ENCODE measurements at regions not wholly inside any gene's neighbourhood (a gene's known extent, or its start where the extent isn't known, plus 50 kb on each side); places are given as distances from the start of the nearest gene placed in this dataset.

DNA sequence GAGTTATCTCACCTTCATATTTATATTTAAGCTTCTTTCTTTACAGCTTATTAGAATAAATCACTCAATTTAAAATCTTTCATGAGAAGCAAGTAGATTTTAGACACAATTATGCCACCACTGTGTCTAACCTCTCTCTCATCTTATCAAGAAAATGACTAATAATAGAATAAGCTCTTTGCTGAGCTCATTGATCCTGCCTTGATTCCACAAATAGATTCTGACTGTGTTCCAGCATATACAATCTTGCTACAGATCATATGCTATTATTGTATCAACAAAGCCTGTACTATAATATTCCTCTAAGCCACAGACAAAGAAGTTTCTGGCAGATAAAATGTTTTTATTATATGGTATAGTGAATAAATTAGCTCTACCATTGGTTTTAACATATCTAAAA, 168.7 kb upstream of the GULP1 start:
- Histone ChIP-seq H3K9ac (ENCODE audit: low read depth, low read length) (no peak overlapping the region), H2BK15ac (ENCODE audit: low read depth, low read length) (no peak overlapping the region), H3K4ac (ENCODE audit: low read depth, low read length) (no peak overlapping the region), H3K9me3 (ENCODE audit: control insufficient read depth, insufficient read depth, low read length) (no peaks in the 10 kb centered on the region), H4K5ac (ENCODE audit: low read depth, low read length) (no peak overlapping the region), H3K4me3 (ENCODE audit: insufficient read depth, low read depth, low read length) (no peak overlapping the region), H3K18ac (ENCODE audit: low read depth, low read length) (no peak overlapping the region), H3K4me1 (ENCODE audit: control insufficient read depth, insufficient read depth, low read length) (no peaks in the 10 kb centered on the region), H4K91ac (ENCODE audit: insufficient read depth, low read depth, low read length) (no peak overlapping the region), H3K14ac (replicated peaks; ENCODE audit: low read depth, low read length) (no peak overlapping the region), H3K4me2 (ENCODE audit: low read depth, low read length) (no peak overlapping the region), H4K8ac (ENCODE audit: low read depth in 2 of 2, low read length in 2 of 2) (no peak overlapping the region), H3K79me1 (ENCODE audit: low read depth in 1 of 2, low read length in 2 of 2) (no peaks in the 10 kb centered on the region), H3K9me1 (ENCODE audit: insufficient read depth, low read length) (no peaks in the 10 kb centered on the region), H3K27ac (ENCODE audit: insufficient read depth, low read length) (no peak overlapping the region), H3K56ac (ENCODE audit: extremely low read depth, insufficient read depth, low read length) (no peak overlapping the region), H4K20me1 (ENCODE audit: insufficient read depth, low read length) (no peaks in the 10 kb centered on the region), H3K23ac (ENCODE audit: low read depth, low read length) (no peak overlapping the region), H2AFZ (replicated peaks; ENCODE audit: low read length, poor library complexity) (no peak overlapping the region), H2AK9ac (replicated peaks; ENCODE audit: low read depth, low read length, poor library complexity) (no peak overlapping the region), H3K36me3 (ENCODE audit: control insufficient read depth, insufficient read depth, low read length) (no peaks in the 10 kb centered on the region), H3K27me3 (ENCODE audit: control insufficient read depth, insufficient read depth, low read length) (no peaks in the 10 kb centered on the region), H2BK120ac (ENCODE audit: low read depth, low read length) (no peak overlapping the region), H2AK5ac (ENCODE audit: low read depth, low read length) (no peak overlapping the region), H2BK5ac (ENCODE audit: low read depth, low read length, poor library complexity, severe bottlenecking) (no peak overlapping the region), H2BK20ac (ENCODE audit: low read depth, low read length) (no peak overlapping the region)
- intact Hi-C loops (cut with micrococcal nuclease) (no loop called here), dilution Hi-C loops (cut with HindIII; ENCODE audit: low sequenced_read_pairs, unreplicated experiment) (no loop called here), in situ Hi-C loops (cut with MboI; ENCODE audit: low sequenced_read_pairs) (no loop called here)
- TF ChIP-seq MAFK (IDR thresholded peaks at IDR 0.05; ENCODE audit: low read depth, low read length) (no peak), BHLHE40 (IDR thresholded peaks at IDR 0.05; ENCODE audit: low read depth, low read length) (no peak), CHD1 (IDR thresholded peaks at IDR 0.05; ENCODE audit: low read depth, low read length) (no peak), POLR2A (IDR thresholded peaks at IDR 0.05; ENCODE audit: low read depth, low read length) (no peak), MXI1 (IDR thresholded peaks at IDR 0.05; ENCODE audit: borderline replicate concordance, low read depth, low read length) (no peak), NFE2L2 (IDR thresholded peaks at IDR 0.05; ENCODE audit: low read depth, low read length) (no peak), RAD21 (IDR thresholded peaks at IDR 0.05; ENCODE audit: low read length) (no peak), MAZ (IDR thresholded peaks at IDR 0.05; ENCODE audit: borderline replicate concordance, low read depth, low read length) (no peak)
- TF ChIP-seq, protein P1, sequence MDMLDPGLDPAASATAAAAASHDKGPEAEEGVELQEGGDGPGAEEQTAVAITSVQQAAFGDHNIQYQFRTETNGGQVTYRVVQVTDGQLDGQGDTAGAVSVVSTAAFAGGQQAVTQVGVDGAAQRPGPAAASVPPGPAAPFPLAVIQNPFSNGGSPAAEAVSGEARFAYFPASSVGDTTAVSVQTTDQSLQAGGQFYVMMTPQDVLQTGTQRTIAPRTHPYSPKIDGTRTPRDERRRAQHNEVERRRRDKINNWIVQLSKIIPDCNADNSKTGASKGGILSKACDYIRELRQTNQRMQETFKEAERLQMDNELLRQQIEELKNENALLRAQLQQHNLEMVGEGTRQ (IDR thresholded peaks at IDR 0.05; ENCODE audit: low read depth, low read length) = no peak
- TF ChIP-seq, protein P2, sequence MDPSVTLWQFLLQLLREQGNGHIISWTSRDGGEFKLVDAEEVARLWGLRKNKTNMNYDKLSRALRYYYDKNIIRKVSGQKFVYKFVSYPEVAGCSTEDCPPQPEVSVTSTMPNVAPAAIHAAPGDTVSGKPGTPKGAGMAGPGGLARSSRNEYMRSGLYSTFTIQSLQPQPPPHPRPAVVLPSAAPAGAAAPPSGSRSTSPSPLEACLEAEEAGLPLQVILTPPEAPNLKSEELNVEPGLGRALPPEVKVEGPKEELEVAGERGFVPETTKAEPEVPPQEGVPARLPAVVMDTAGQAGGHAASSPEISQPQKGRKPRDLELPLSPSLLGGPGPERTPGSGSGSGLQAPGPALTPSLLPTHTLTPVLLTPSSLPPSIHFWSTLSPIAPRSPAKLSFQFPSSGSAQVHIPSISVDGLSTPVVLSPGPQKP (IDR thresholded peaks at IDR 0.05; ENCODE audit: borderline replicate concordance, low read depth, low read length) = no peak
- DNase-seq (peak; percentile 39), ATAC-seq (ENCODE audit: low read depth) (no peak)
- no TSS peak for BruUV-seq (replicated peaks)
- POLR2A ChIA-PET (ENCODE audit: unreplicated experiment) = no interaction called here
- CTCF ChIA-PET = no interaction called here
